IMR-90 (cell line): ENCODE measurements at regions not wholly inside any gene's neighbourhood (a gene's known extent, or its start where the extent isn't known, plus 50 kb on each side); places are given as distances from the start of the nearest gene placed in this dataset.

Experiments
- ATAC-seq: fragments of 200-7000 bp; cut with Tn5 transposase; 2 replicates; pipeline ENCODE4 v1.9.1; 2020; ENCODE audit warnings: low read depth, mild to moderate bottlenecking, moderate library complexity
- BruUV-seq: library from RNA; stranded (reverse); fragments of 400-500 nt; replicated peaks from 2 replicates; lab custom pipeline; 2021; lab: Mats Ljungman, UMichigan
- CTCF ChIA-PET: fragments of 300-600 bp; formaldehyde crosslinking; extraction: SDS; loops from one replicate; lab custom pipeline; 2021; ENCODE audit warnings: antibody characterized with exemption; lab: Yijun Ruan, JAX
- POLR2A ChIA-PET: fragments of 300-600 bp; sonication (Branson Sonifier 250); formaldehyde crosslinking; loops from one replicate; lab custom pipeline; 2022; ENCODE audit warnings: antibody characterized with exemption; ENCODE audit not compliant: unreplicated experiment; lab: Charles Lee
- DNase-seq: peaks from one replicate; pipeline ENCODE4 v3.0.0; 2013
- H2AFZ ChIP-seq: replicated peaks from 2 replicates; pipeline ENCODE3; 2013; ENCODE audit warnings: low read length, mild to moderate bottlenecking; ENCODE audit not compliant: poor library complexity
- H2AK5ac ChIP-seq: 2 replicates; pipeline ENCODE4 v1.6.1; 2013; ENCODE audit warnings: low read depth, low read length, inconsistent platforms
- H2AK9ac ChIP-seq: replicated peaks from 2 replicates; pipeline ENCODE3; 2013; ENCODE audit warnings: mild to moderate bottlenecking, low read depth, low read length, moderate library complexity; ENCODE audit not compliant: poor library complexity
- H2BK120ac ChIP-seq: 2 replicates; pipeline ENCODE4 v1.6.1; 2013; ENCODE audit warnings: low read depth, low read length, inconsistent platforms
- H2BK15ac ChIP-seq: 3 replicates; pipeline ENCODE4 v1.6.1; 2013; ENCODE audit warnings: low read depth, low read length, inconsistent platforms
- H2BK20ac ChIP-seq: 2 replicates; pipeline ENCODE4 v1.6.1; 2013; ENCODE audit warnings: low read depth, mild to moderate bottlenecking, inconsistent platforms, low read length, moderate library complexity
- H2BK5ac ChIP-seq: 2 replicates; pipeline ENCODE4 v1.6.1; 2013; ENCODE audit warnings: mild to moderate bottlenecking, low read depth, low read length, inconsistent platforms; ENCODE audit not compliant: poor library complexity, severe bottlenecking
- H3K14ac ChIP-seq: replicated peaks from 2 replicates; pipeline ENCODE4 v1.6.1; 2013; ENCODE audit warnings: low read depth, low read length, inconsistent platforms
- H3K18ac ChIP-seq: 2 replicates; pipeline ENCODE4 v1.6.1; 2013; ENCODE audit warnings: low read depth, low read length, control low read depth
- H3K23ac ChIP-seq: 2 replicates; pipeline ENCODE4 v1.6.1; 2013; ENCODE audit warnings: low read depth, low read length, inconsistent platforms
- H3K27ac ChIP-seq: 2 replicates; pipeline ENCODE4 v1.5.1; 2013; ENCODE audit warnings: mild to moderate bottlenecking, control low read depth, low read length; ENCODE audit not compliant: insufficient read depth
- H3K27me3 ChIP-seq: 2 replicates; pipeline ENCODE4 v1.6.1; 2013; ENCODE audit warnings: low read length; ENCODE audit not compliant: control insufficient read depth, insufficient read depth
- H3K36me3 ChIP-seq: 2 replicates; pipeline ENCODE4 v1.6.1; 2013; ENCODE audit warnings: low read length, mixed read lengths; ENCODE audit not compliant: control insufficient read depth, insufficient read depth
- H3K4ac ChIP-seq: 2 replicates; pipeline ENCODE4 v1.6.1; 2013; ENCODE audit warnings: low read depth, low read length, inconsistent platforms
- H3K4me1 ChIP-seq: 2 replicates; pipeline ENCODE4 v1.6.1; 2013; ENCODE audit warnings: low read length, mixed read lengths; ENCODE audit not compliant: control insufficient read depth, insufficient read depth
- H3K4me2 ChIP-seq: 2 replicates; pipeline ENCODE4 v1.6.1; 2013; ENCODE audit warnings: low read depth, mild to moderate bottlenecking, control low read depth, low read length, moderate library complexity
- H3K4me3 ChIP-seq: 2 replicates; pipeline ENCODE4 v1.5.1; 2013; ENCODE audit warnings: low read depth, mild to moderate bottlenecking, control low read depth, low read length, moderate library complexity; ENCODE audit not compliant: insufficient read depth
- H3K56ac ChIP-seq: 2 replicates; pipeline ENCODE4 v1.6.1; 2013; ENCODE audit warnings: low read length, inconsistent platforms; ENCODE audit not compliant: insufficient read depth; ENCODE audit errors: extremely low read depth
- H3K79me1 ChIP-seq, 2 experiments: 2 replicates each; pipeline ENCODE4 v1.6.1; 2013; ENCODE audit warnings: low read length in 2 of 2, inconsistent platforms in 1 of 2, low read depth in 1 of 2
- H3K9ac ChIP-seq: 2 replicates; pipeline ENCODE4 v1.6.1; 2013; ENCODE audit warnings: low read depth, low read length, control low read depth
- H3K9me1 ChIP-seq: 2 replicates; pipeline ENCODE4 v1.6.1; 2013; ENCODE audit warnings: low read length, inconsistent platforms; ENCODE audit not compliant: insufficient read depth
- H3K9me3 ChIP-seq: 2 replicates; pipeline ENCODE4 v1.6.1; 2013; ENCODE audit warnings: low read length; ENCODE audit not compliant: control insufficient read depth, insufficient read depth
- H4K20me1 ChIP-seq: 2 replicates; pipeline ENCODE4 v1.6.1; 2013; ENCODE audit warnings: low read length, inconsistent platforms; ENCODE audit not compliant: insufficient read depth
- H4K5ac ChIP-seq: 2 replicates; pipeline ENCODE4 v1.6.1; 2013; ENCODE audit warnings: mild to moderate bottlenecking, low read depth, low read length, control low read depth
- H4K8ac ChIP-seq, 2 experiments: 2 replicates each; pipeline ENCODE4 v1.6.1; 2013; ENCODE audit warnings: low read depth in 2 of 2, low read length in 2 of 2, control low read depth in 1 of 2, inconsistent platforms in 1 of 2
- H4K91ac ChIP-seq: 2 replicates; pipeline ENCODE4 v1.6.1; 2013; ENCODE audit warnings: low read depth, low read length, inconsistent platforms; ENCODE audit not compliant: insufficient read depth
- CEBPB ChIP-seq: IDR thresholded peaks from 2 replicates; pipeline ENCODE4 v1.6.1; 2012; ENCODE audit warnings: low read depth, low read length, improper control_type of control experiment
- CHD1 ChIP-seq: IDR thresholded peaks from 2 replicates; pipeline ENCODE4 v1.6.1; 2012; ENCODE audit warnings: low read depth, low read length, improper control_type of control experiment
- FOS ChIP-seq: fragments of 150-350 bp; IDR thresholded peaks from 2 replicates; pipeline ENCODE4 v1.6.1; 2016; ENCODE audit warnings: low read depth, low read length
- MAFK ChIP-seq: IDR thresholded peaks from 2 replicates; pipeline ENCODE4 v1.6.1; 2012; ENCODE audit warnings: low read depth, low read length, improper control_type of control experiment
- MXI1 ChIP-seq: IDR thresholded peaks from 2 replicates; pipeline ENCODE4 v1.6.1; 2012; ENCODE audit warnings: low read depth, mild to moderate bottlenecking, low read length, moderate library complexity, borderline replicate concordance
- NFE2L2 ChIP-seq: fragments of 150-350 bp; IDR thresholded peaks from 2 replicates; pipeline ENCODE4 v1.6.1; 2016; ENCODE audit warnings: low read depth, mild to moderate bottlenecking, low read length
- RAD21 ChIP-seq: IDR thresholded peaks from 2 replicates; pipeline ENCODE4 v1.6.1; 2012; ENCODE audit warnings: low read length, improper control_type of control experiment
- RFX5 ChIP-seq: IDR thresholded peaks from 2 replicates; pipeline ENCODE4 v1.8.0; 2012; ENCODE audit warnings: low read depth, mild to moderate bottlenecking, low read length, moderate library complexity
- WGBS, 2 experiments: methylation state at CpG; one replicate each; pipeline versions ENCODE4 v1.1.5 to v1.1.7; 2013; ENCODE audit warnings: missing lambda C conversion rate in 2 of 2; ENCODE audit not compliant: insufficient read length in 1 of 2; ENCODE audit errors: extremely low coverage in 2 of 2; 5-methylcytosine and 5-hydroxymethylcytosine counted together
- dilution Hi-C: fragments of 300-500 bp; cut with HindIII; formaldehyde crosslinking; loops from one replicate; pipeline ENCODE4 v1.14.3; 2018; ENCODE audit warnings: low sequenced_read_pairs; ENCODE audit not compliant: unreplicated experiment
- in situ Hi-C: fragments of 300-500 bp; cut with MboI; formaldehyde crosslinking; loops from 3 replicates; pipeline ENCODE4 v1.14.3; 2019; ENCODE audit warnings: low sequenced_read_pairs, inconsistent platforms, mixed read lengths
- intact Hi-C: fragments of 100-400 bp; cut with micrococcal nuclease; formaldehyde crosslinking; loops from 2 replicates; pipeline ENCODE4 v1.10.0; 2022
- TF ChIP-seq, protein P1 (sequence below): fragments of 150-350 bp; IDR thresholded peaks from 2 replicates; pipeline ENCODE4 v1.6.1; 2017; ENCODE audit warnings: mild to moderate bottlenecking, antibody characterized with exemption, low read length, low read depth

DNA sequence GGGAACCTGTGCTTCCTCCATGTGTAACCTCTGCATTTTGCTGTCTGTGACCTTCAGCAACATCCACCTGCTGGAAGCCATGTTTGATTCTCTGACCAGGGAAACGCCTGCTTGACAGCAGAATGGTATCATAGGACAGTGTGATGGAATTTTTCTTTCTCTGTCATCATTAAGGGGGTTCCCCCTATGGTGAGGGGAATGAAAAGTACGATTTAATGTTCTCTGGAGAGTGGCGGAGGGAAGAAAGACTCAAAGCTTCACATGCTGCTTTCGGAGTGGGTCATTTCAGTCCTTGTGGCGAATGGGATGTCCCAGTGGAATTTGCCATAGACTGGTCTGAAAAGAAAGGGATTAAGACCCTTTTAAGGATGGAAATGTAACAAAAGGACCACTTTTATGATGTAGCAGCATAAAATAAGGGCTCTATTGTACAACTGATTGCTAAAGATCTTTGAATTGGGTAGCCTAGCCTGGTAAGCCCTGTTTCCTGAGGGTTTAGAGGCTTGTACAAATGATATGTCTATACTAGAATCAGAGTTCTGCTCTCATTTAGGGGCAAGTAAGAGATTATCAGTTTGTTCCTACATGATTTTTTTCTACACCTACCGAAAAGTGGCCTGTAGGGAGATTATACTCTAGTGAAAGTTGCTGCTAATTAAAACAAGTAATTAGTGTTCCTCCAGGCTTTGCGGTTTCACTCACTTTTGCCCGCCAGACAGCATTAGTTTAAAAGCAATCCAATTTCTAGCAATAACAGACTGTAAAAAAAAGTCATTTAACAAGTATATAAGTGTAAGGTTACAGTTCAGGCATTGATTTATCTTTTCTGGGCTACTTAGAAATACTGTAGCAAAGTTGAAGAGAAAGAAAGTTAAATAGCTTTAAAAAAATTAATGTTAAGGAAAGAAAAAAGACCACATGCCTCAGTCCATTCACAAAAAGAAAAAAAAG, 904.5 kb downstream of the NR2F1-AS1 start:
- 100% methylated on average over 1 of the region's 8 CpGs; no CpG with 5 or more reads in 1 of the 2 experiments for WGBS, 2 experiments
- dilution Hi-C loops (no loop called here), in situ Hi-C loops (loop anchor here (25.0 kb wide), 1 partner anchor 1111 kb away; no protein-coding TSS in a partner anchor), intact Hi-C loops (loop anchor here (5.0 kb wide), 1 partner anchor 364 kb away; no protein-coding TSS in a partner anchor)
- no peaks in the 10 kb centered on the region for H4K20me1 ChIP-seq
- no peak overlapping the region for H2BK120ac ChIP-seq
- H3K23ac ChIP-seq, result no peak overlapping the region
- ChIA-PET CTCF (no interaction called here), POLR2A (no interaction called here)
- H3K56ac ChIP-seq, result no peak overlapping the region
- no peaks in the 10 kb centered on the region for H3K9me1 ChIP-seq
- H4K5ac ChIP-seq, result no peak overlapping the region
- no peak overlapping the region for H4K8ac ChIP-seq
- no peak overlapping the region for H3K14ac ChIP-seq
- no peak overlapping the region for H2BK5ac ChIP-seq
- DNase-seq (no peak), ATAC-seq (no peak)
- H3K4me3 ChIP-seq, result no peak overlapping the region
- no peak overlapping the region for H3K9ac ChIP-seq
- H3K9me3 ChIP-seq, result no peaks in the 10 kb centered on the region
- TF ChIP-seq FOS, result no peak
- TF ChIP-seq RAD21, result no peak
- no peak for TF ChIP-seq MXI1
- TF ChIP-seq CEBPB, result no peak
- TF ChIP-seq, protein P1, sequence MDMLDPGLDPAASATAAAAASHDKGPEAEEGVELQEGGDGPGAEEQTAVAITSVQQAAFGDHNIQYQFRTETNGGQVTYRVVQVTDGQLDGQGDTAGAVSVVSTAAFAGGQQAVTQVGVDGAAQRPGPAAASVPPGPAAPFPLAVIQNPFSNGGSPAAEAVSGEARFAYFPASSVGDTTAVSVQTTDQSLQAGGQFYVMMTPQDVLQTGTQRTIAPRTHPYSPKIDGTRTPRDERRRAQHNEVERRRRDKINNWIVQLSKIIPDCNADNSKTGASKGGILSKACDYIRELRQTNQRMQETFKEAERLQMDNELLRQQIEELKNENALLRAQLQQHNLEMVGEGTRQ, result no peak
- no peak for TF ChIP-seq CHD1
- no peak for TF ChIP-seq NFE2L2
- no peak for TF ChIP-seq RFX5
- no peak for TF ChIP-seq MAFK
- H3K36me3 ChIP-seq, result no peaks in the 10 kb centered on the region
- H3K79me1 ChIP-seq, result no peaks in the 10 kb centered on the region
- no peak overlapping the region for H3K4me2 ChIP-seq
- no peak overlapping the region for H2BK20ac ChIP-seq
- no peak overlapping the region for H4K91ac ChIP-seq
- H3K4me1 ChIP-seq, result no peaks in the 10 kb centered on the region
- no peak overlapping the region for H3K4ac ChIP-seq
- no peak overlapping the region for H2AK5ac ChIP-seq
- H3K27me3 ChIP-seq, result no peaks in the 10 kb centered on the region
- no peak overlapping the region for H3K27ac ChIP-seq
- BruUV-seq, result no TSS peak
- no peak overlapping the region for H2AFZ ChIP-seq
- H2AK9ac ChIP-seq, result peak overlapping the region; percentile 33
- H2BK15ac ChIP-seq, result no peak overlapping the region
- no peak overlapping the region for H3K18ac ChIP-seq
